ENCODE measurements at regions not wholly inside any gene's neighbourhood (a gene's known extent, or its start where the extent isn't known, plus 50 kb on each side); places are given as distances from the start of the nearest gene placed in this dataset.

GRCh38 chr5:56638061-56638621 is 177.2 kb upstream of the MAP3K1 start:
- H2AFZ ChIP-seq (ENCODE audit: low read depth, low read length): no peak overlapping the region
- H3K9me3 ChIP-seq (ENCODE audit: low read length): no peaks in the 10 kb centered on the region
- H3K4me3 ChIP-seq (ENCODE audit: low read length): no peak overlapping the region
- H4K20me1 ChIP-seq (ENCODE audit: insufficient read depth): no peaks in the 10 kb centered on the region
- no peak overlapping the region for H3K9ac ChIP-seq (ENCODE audit: low read length)
- H3K36me3 ChIP-seq (ENCODE audit: insufficient read depth, low read length): no peaks in the 10 kb centered on the region
- H3K27me3 ChIP-seq (ENCODE audit: insufficient read depth, low read depth, low read length): no peaks in the 10 kb centered on the region
- TF ChIP-seq SMC3 (conservative IDR thresholded peaks at IDR 0.05; ENCODE audit: poor library complexity) (no peak), EZH2 (IDR thresholded peaks at IDR 0.05; ENCODE audit: borderline replicate concordance, insufficient read depth, low read length, poor library complexity, severe bottlenecking) (no peak)
- H3F3A ChIP-seq (ENCODE audit: insufficient read depth, low read length, poor library complexity, severe bottlenecking): no peaks in the 10 kb centered on the region
- H3K27ac ChIP-seq (ENCODE audit: low read length): no peak overlapping the region
- H3K4me2 ChIP-seq (ENCODE audit: low read length): no peak overlapping the region
- no peaks in the 10 kb centered on the region for H3K9me2 ChIP-seq (ENCODE audit: insufficient read depth, low read length)
- H3K79me2 ChIP-seq (replicated peaks; ENCODE audit: insufficient read depth, low read length): no peaks in the 10 kb centered on the region

DNA sequence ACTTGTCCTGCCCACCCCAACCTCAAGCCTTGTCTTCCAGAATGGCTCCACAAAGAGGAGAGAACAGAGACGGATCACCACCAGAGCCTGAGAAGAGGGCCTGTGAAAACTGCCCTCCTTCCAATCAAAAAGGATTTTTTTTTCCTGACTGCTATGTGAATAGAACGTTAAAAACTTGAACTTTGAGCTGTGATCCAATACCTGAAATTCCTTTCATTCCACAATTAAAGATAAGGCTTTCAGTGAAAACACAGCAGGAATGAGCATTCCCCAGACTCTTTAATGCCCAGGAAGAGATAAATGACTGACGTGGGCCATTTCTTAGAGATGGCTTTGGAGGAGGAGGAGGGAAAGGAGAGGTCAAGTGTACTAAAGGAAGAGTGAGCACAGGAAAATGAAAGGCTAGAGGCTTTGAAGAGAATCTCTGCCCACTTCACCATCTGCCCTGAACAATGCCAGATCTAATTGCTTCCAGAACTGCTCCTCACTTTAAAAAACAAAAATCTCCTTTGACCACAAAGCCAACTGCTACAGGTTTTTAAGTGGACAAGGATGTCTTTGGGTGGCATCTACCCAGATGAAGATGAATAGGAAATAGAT is 177.9 kb upstream of the MAP3K1 start:
- Histone ChIP-seq H3F3A (ENCODE audit: insufficient read depth, low read length, poor library complexity, severe bottlenecking) (no peaks in the 10 kb centered on the region), H3K9me2 (ENCODE audit: insufficient read depth, low read length) (no peaks in the 10 kb centered on the region), H3K36me3 (ENCODE audit: insufficient read depth, low read length) (no peaks in the 10 kb centered on the region), H3K27me3 (ENCODE audit: insufficient read depth, low read depth, low read length) (no peaks in the 10 kb centered on the region), H3K4me3 (ENCODE audit: low read length) (no peak overlapping the region), H3K79me2 (replicated peaks; ENCODE audit: insufficient read depth, low read length) (no peaks in the 10 kb centered on the region), H4K20me1 (ENCODE audit: insufficient read depth) (no peaks in the 10 kb centered on the region), H2AFZ (ENCODE audit: low read depth, low read length) (no peak overlapping the region), H3K4me2 (ENCODE audit: low read length) (no peak overlapping the region), H3K9ac (ENCODE audit: low read length) (no peak overlapping the region), H3K27ac (ENCODE audit: low read length) (no peak overlapping the region), H3K9me3 (ENCODE audit: low read length) (no peaks in the 10 kb centered on the region)
- TF ChIP-seq EP300 (conservative IDR thresholded peaks at IDR 0.05; ENCODE audit: poor library complexity, severe bottlenecking): no peak
- no peak for TF ChIP-seq EZH2 (IDR thresholded peaks at IDR 0.05; ENCODE audit: borderline replicate concordance, insufficient read depth, low read length, poor library complexity, severe bottlenecking)
- no peak for TF ChIP-seq MXI1 (conservative IDR thresholded peaks at IDR 0.05; ENCODE audit: poor library complexity, severe bottlenecking)
- no peak for TF ChIP-seq RAD21 (conservative IDR thresholded peaks at IDR 0.05)

DNA sequence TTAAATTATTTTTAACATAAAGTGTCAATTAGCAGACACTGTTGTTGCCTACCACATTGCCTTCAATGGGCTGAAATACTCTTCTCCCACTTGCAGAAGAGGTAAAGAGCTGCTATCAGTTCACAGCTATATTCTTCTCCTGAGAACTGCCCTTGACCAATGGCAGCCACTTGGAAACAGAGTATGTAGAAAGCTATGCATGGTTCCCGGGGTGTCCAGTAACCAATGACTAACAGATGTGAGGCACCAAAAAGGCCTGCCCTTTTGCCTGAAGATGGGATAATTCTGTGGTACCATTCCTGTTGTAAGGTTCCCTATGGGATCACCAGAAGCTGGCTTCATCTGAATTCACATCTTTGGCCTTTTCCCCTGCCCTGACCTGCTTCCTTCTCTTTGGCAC is 181.4 kb upstream of the MAP3K1 start:
- TF ChIP-seq POLR2AphosphoS5 (IDR thresholded peaks at IDR 0.05) (no peak), EZH2 (IDR thresholded peaks at IDR 0.05; ENCODE audit: borderline replicate concordance, insufficient read depth, low read length, poor library complexity, severe bottlenecking) (no peak), TAF1 (IDR thresholded peaks at IDR 0.05; ENCODE audit: low read depth) (no peak), MXI1 (conservative IDR thresholded peaks at IDR 0.05; ENCODE audit: poor library complexity, severe bottlenecking) (no peak), EP300 (conservative IDR thresholded peaks at IDR 0.05; ENCODE audit: poor library complexity, severe bottlenecking) (no peak), SMC3 (conservative IDR thresholded peaks at IDR 0.05; ENCODE audit: poor library complexity) (no peak), RAD21 (conservative IDR thresholded peaks at IDR 0.05) (no peak)
- TF ChIP-seq, protein P1, sequence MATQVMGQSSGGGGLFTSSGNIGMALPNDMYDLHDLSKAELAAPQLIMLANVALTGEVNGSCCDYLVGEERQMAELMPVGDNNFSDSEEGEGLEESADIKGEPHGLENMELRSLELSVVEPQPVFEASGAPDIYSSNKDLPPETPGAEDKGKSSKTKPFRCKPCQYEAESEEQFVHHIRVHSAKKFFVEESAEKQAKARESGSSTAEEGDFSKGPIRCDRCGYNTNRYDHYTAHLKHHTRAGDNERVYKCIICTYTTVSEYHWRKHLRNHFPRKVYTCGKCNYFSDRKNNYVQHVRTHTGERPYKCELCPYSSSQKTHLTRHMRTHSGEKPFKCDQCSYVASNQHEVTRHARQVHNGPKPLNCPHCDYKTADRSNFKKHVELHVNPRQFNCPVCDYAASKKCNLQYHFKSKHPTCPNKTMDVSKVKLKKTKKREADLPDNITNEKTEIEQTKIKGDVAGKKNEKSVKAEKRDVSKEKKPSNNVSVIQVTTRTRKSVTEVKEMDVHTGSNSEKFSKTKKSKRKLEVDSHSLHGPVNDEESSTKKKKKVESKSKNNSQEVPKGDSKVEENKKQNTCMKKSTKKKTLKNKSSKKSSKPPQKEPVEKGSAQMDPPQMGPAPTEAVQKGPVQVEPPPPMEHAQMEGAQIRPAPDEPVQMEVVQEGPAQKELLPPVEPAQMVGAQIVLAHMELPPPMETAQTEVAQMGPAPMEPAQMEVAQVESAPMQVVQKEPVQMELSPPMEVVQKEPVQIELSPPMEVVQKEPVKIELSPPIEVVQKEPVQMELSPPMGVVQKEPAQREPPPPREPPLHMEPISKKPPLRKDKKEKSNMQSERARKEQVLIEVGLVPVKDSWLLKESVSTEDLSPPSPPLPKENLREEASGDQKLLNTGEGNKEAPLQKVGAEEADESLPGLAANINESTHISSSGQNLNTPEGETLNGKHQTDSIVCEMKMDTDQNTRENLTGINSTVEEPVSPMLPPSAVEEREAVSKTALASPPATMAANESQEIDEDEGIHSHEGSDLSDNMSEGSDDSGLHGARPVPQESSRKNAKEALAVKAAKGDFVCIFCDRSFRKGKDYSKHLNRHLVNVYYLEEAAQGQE (IDR thresholded peaks at IDR 0.05; ENCODE audit: borderline replicate concordance): no peak
- TF ChIP-seq, protein P2, sequence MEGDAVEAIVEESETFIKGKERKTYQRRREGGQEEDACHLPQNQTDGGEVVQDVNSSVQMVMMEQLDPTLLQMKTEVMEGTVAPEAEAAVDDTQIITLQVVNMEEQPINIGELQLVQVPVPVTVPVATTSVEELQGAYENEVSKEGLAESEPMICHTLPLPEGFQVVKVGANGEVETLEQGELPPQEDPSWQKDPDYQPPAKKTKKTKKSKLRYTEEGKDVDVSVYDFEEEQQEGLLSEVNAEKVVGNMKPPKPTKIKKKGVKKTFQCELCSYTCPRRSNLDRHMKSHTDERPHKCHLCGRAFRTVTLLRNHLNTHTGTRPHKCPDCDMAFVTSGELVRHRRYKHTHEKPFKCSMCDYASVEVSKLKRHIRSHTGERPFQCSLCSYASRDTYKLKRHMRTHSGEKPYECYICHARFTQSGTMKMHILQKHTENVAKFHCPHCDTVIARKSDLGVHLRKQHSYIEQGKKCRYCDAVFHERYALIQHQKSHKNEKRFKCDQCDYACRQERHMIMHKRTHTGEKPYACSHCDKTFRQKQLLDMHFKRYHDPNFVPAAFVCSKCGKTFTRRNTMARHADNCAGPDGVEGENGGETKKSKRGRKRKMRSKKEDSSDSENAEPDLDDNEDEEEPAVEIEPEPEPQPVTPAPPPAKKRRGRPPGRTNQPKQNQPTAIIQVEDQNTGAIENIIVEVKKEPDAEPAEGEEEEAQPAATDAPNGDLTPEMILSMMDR (IDR thresholded peaks at IDR 0.05; ENCODE audit: poor library complexity, severe bottlenecking): no peak

More for the DNA sequence above, 181.4 kb upstream of the MAP3K1 start:
- no peak overlapping the region for H3K27ac ChIP-seq (ENCODE audit: low read length)
- no peak overlapping the region for H3K9ac ChIP-seq (ENCODE audit: low read length)
- no peaks in the 10 kb centered on the region for H3F3A ChIP-seq (ENCODE audit: insufficient read depth, low read length, poor library complexity, severe bottlenecking)
- H2AFZ ChIP-seq (ENCODE audit: low read depth, low read length): no peak overlapping the region
- H4K20me1 ChIP-seq (ENCODE audit: insufficient read depth): no peaks in the 10 kb centered on the region
- no peak overlapping the region for H3K4me2 ChIP-seq (ENCODE audit: low read length)
- no peaks in the 10 kb centered on the region for H3K79me2 ChIP-seq (replicated peaks; ENCODE audit: insufficient read depth, low read length)
- no peaks in the 10 kb centered on the region for H3K36me3 ChIP-seq (ENCODE audit: insufficient read depth, low read length)
- no peak overlapping the region for H3K4me3 ChIP-seq (ENCODE audit: low read length)
- H3K9me3 ChIP-seq (ENCODE audit: low read length): no peaks in the 10 kb centered on the region
- no peaks in the 10 kb centered on the region for H3K9me2 ChIP-seq (ENCODE audit: insufficient read depth, low read length)
- no peaks in the 10 kb centered on the region for H3K27me3 ChIP-seq (ENCODE audit: insufficient read depth, low read depth, low read length)
